Liver (tissue), 8 donors: ENCODE measurements at regions not wholly inside any gene's neighbourhood (a gene's known extent, or its start where the extent isn't known, plus 50 kb on each side); places are given as distances from the start of the nearest gene placed in this dataset.

ENCODE experiments used
- DNase-seq: peaks from one replicate; pipeline ENCODE4 v3.0.0-alpha.2; 2017; ENCODE audit warnings: low spot score
- H3K27ac ChIP-seq, 2 donors: one replicate each; pipeline ENCODE4 v1.7.0; 2013; ENCODE audit warnings: inconsistent platforms in 2 of 2, low read length in 2 of 2, control low read depth in 1 of 2, low read depth in 1 of 2, mild to moderate bottlenecking in 1 of 2
- H3K27me3 ChIP-seq, 4 donors: one replicate each; pipeline versions ENCODE4 v1.6.1 to v1.7.0; 2013; ENCODE audit warnings: low read length in 3 of 4, inconsistent platforms in 1 of 4, mild to moderate bottlenecking in 1 of 4, moderate library complexity in 1 of 4; ENCODE audit not compliant: control insufficient read depth in 4 of 4, insufficient read depth in 4 of 4
- H3K36me3 ChIP-seq, 4 donors: one replicate each; pipeline versions ENCODE4 v1.6.1 to v1.7.0; 2013; ENCODE audit warnings: low read length in 3 of 4, mild to moderate bottlenecking in 3 of 4, low read depth in 1 of 4, moderate library complexity in 1 of 4; ENCODE audit not compliant: control insufficient read depth in 4 of 4, insufficient read depth in 3 of 4
- H3K4me1 ChIP-seq, 4 donors: one replicate each; pipeline versions ENCODE4 v1.6.1 to v1.7.0; 2013; ENCODE audit warnings: low read length in 3 of 4, mild to moderate bottlenecking in 3 of 4, moderate library complexity in 1 of 4; ENCODE audit not compliant: control insufficient read depth in 4 of 4, insufficient read depth in 4 of 4
- H3K4me3 ChIP-seq, 3 donors: one replicate each; pipeline versions ENCODE4 v1.6.1 to v1.7.0; 2013; ENCODE audit warnings: low read length in 3 of 3, control low read depth in 1 of 3, low read depth in 1 of 3, mild to moderate bottlenecking in 1 of 3
- H3K9ac ChIP-seq, 2 donors: one replicate each; pipeline ENCODE4 v1.7.0; 2013; ENCODE audit warnings: low read length in 2 of 2, mild to moderate bottlenecking in 2 of 2, moderate library complexity in 2 of 2, control low read depth in 1 of 2, low read depth in 1 of 2
- H3K9me3 ChIP-seq, 4 donors: one replicate each; pipeline versions ENCODE4 v1.6.1 to v1.7.0; 2013; ENCODE audit warnings: low read length in 3 of 4; ENCODE audit not compliant: control insufficient read depth in 4 of 4
- FOXA2 ChIP-seq: IDR thresholded peaks from 2 replicates; pipeline ENCODE4 v1.6.1; 2016; ENCODE audit warnings: antibody characterized with exemption
- GABPA ChIP-seq, 2 donors: IDR thresholded peaks in 1 of 2; conservative IDR thresholded peaks in 1 of 2; 2 replicates each; pipeline ENCODE4 v1.6.1; 2016; ENCODE audit warnings: antibody characterized with exemption in 2 of 2, mild to moderate bottlenecking in 1 of 2, moderate library complexity in 1 of 2
- HNF4G ChIP-seq: IDR thresholded peaks from 2 replicates; pipeline ENCODE4 v1.6.1; 2016; ENCODE audit warnings: antibody characterized with exemption
- NR2F2 ChIP-seq: IDR thresholded peaks from 2 replicates; pipeline ENCODE4 v1.6.1; 2016; ENCODE audit warnings: antibody characterized with exemption
- REST ChIP-seq: IDR thresholded peaks from 2 replicates; pipeline ENCODE4 v1.6.1; 2016; ENCODE audit warnings: antibody characterized with exemption, mild to moderate bottlenecking
- TAF1 ChIP-seq: conservative IDR thresholded peaks from 2 replicates; pipeline ENCODE4 v1.6.1; 2016; ENCODE audit warnings: antibody characterized with exemption, mild to moderate bottlenecking
- YY1 ChIP-seq: IDR thresholded peaks from 2 replicates; pipeline ENCODE4 v1.6.1; 2016; ENCODE audit warnings: antibody characterized with exemption, mild to moderate bottlenecking
- WGBS: extraction: QIAGEN DNeasy Blood & Tissue Kit; methylation state at CpG from one replicate; pipeline ENCODE4 v1.1.7; 2013; 5-methylcytosine and 5-hydroxymethylcytosine counted together
- TF ChIP-seq, protein P1 (sequence below): IDR thresholded peaks from 2 replicates; pipeline ENCODE4 v1.6.1; 2016; ENCODE audit warnings: antibody characterized with exemption
- TF ChIP-seq, protein P2 (sequence below): IDR thresholded peaks from 2 replicates; pipeline ENCODE4 v1.6.1; 2016; ENCODE audit warnings: antibody characterized with exemption
- TF ChIP-seq, protein P3 (sequence below): fragments of 150-350 bp; IDR thresholded peaks from 2 replicates; pipeline ENCODE4 v1.5.1; 2017; ENCODE audit warnings: improper control_type of control experiment, low read depth, low read length; ENCODE audit not compliant: missing input control
- donor health status: healthy.
- donor health status: healthy.
- donor health status: healthy.
- donor health status: healthy.
- donor health status: healthy.

DNA sequence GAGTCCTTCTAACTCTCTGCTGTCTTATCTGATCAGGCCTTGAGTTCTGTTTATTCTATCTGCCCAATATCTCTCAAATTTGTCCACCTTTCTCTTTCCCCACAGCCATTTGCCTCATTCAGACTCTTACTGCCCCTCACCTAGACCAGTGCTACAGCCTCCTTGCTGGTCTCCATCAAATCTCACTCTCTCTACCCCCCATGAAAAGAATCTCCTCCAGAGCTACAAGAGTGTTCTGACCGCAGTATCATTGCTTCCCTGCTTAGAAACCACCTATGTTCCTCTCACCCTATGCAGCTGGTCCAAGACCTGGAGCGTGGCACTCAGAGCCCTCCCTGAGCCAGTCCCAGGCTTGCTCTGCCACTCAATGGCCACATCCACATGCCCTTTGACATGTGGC, 231.0 kb upstream of the JUN start:
- no peak for DNase-seq
- Histone ChIP-seq H3K9ac (no peak overlapping the region), H3K9me3 (no peaks in the 10 kb centered on the region), H3K36me3 (no peaks in the 10 kb centered on the region), H3K4me3 (no peak overlapping the region), H3K27me3 (no peaks in the 10 kb centered on the region), H3K27ac (no peak overlapping the region), H3K4me1 (peaks cover 0 to 2% (median 0%) of the 10 kb centered on the region in 4 donors)
- TF ChIP-seq REST, result no peak
- no peak for TF ChIP-seq YY1
- TF ChIP-seq, protein P1, sequence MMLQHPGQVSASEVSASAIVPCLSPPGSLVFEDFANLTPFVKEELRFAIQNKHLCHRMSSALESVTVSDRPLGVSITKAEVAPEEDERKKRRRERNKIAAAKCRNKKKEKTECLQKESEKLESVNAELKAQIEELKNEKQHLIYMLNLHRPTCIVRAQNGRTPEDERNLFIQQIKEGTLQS, result no peak
- TF ChIP-seq GABPA (IDR thresholded peaks at IDR 0.05 in 1 of 2, conservative IDR thresholded peaks at IDR 0.05 in 1 of 2), result no peak
- TF ChIP-seq NR2F2, result no peak
- TF ChIP-seq, protein P2, sequence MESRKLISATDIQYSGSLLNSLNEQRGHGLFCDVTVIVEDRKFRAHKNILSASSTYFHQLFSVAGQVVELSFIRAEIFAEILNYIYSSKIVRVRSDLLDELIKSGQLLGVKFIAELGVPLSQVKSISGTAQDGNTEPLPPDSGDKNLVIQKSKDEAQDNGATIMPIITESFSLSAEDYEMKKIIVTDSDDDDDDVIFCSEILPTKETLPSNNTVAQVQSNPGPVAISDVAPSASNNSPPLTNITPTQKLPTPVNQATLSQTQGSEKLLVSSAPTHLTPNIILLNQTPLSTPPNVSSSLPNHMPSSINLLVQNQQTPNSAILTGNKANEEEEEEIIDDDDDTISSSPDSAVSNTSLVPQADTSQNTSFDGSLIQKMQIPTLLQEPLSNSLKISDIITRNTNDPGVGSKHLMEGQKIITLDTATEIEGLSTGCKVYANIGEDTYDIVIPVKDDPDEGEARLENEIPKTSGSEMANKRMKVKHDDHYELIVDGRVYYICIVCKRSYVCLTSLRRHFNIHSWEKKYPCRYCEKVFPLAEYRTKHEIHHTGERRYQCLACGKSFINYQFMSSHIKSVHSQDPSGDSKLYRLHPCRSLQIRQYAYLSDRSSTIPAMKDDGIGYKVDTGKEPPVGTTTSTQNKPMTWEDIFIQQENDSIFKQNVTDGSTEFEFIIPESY, result no peak
- 98% methylated on average over 2 of the region's 2 CpGs for WGBS

GRCh38 chr1:59015708-59016107, 231.9 kb upstream of the JUN start:
- Histone ChIP-seq H3K9ac (no peak overlapping the region), H3K27me3 (no peaks in the 10 kb centered on the region), H3K9me3 (no peaks in the 10 kb centered on the region), H3K4me3 (no peak overlapping the region), H3K36me3 (no peaks in the 10 kb centered on the region), H3K27ac (no peak overlapping the region), H3K4me1 (peaks cover 0 to 8% (median 3%) of the 10 kb centered on the region in 4 donors)
- DNase-seq, result no peak
- WGBS, result 72% methylated on average over 4 of the region's 4 CpGs
- TF ChIP-seq, protein P1, result no peak
- no peak for TF ChIP-seq TAF1
- TF ChIP-seq HNF4G, result no peak
- TF ChIP-seq, protein P3, sequence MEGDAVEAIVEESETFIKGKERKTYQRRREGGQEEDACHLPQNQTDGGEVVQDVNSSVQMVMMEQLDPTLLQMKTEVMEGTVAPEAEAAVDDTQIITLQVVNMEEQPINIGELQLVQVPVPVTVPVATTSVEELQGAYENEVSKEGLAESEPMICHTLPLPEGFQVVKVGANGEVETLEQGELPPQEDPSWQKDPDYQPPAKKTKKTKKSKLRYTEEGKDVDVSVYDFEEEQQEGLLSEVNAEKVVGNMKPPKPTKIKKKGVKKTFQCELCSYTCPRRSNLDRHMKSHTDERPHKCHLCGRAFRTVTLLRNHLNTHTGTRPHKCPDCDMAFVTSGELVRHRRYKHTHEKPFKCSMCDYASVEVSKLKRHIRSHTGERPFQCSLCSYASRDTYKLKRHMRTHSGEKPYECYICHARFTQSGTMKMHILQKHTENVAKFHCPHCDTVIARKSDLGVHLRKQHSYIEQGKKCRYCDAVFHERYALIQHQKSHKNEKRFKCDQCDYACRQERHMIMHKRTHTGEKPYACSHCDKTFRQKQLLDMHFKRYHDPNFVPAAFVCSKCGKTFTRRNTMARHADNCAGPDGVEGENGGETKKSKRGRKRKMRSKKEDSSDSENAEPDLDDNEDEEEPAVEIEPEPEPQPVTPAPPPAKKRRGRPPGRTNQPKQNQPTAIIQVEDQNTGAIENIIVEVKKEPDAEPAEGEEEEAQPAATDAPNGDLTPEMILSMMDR, result no peak
- no peak for TF ChIP-seq FOXA2
- TF ChIP-seq YY1, result no peak
